ENCODE measurements at regions not wholly inside any gene's neighbourhood (a gene's known extent, or its start where the extent isn't known, plus 50 kb on each side); places are given as distances from the start of the nearest gene placed in this dataset.

DNA sequence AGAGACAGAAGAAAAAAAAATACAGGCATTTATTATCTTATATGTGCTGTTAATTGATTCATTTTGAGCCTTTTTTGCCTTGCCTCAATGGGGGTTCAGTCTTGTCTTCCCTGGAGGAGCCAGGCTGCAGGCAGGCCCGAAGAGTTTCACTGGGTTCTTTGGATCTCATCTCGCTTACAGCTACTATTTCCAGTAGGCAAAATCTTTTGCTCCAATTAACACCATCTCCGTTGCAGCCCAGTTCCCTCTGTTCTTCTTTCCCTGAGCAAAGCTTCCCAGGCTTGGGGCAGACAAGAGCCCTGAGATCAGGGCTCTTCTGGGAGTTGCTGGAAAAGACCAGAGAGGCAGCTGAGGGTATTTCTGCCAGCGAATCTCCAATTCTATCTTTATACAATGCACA lies 168.8 kb upstream of the CELF4 start:
- no peak overlapping the region for H4K8ac ChIP-seq (ENCODE audit: extremely low read depth, insufficient read depth, low read length)
- FAIRE-seq (no peak), DNase-seq (ENCODE audit: low read depth in 1 of 2, low spot score in 2 of 2) (no peak)
- H4K5ac ChIP-seq (ENCODE audit: insufficient read length, low read depth, low read length), result no peak overlapping the region
- H3K4ac ChIP-seq (replicated peaks; ENCODE audit: insufficient read length, low read depth, low read length), result no peak overlapping the region
- H2BK12ac ChIP-seq (ENCODE audit: low read depth, low read length), result no peak overlapping the region
- no peak overlapping the region for H3K4me2 ChIP-seq (ENCODE audit: insufficient read depth in 1 of 2, low read depth in 2 of 2, low read length in 2 of 2)
- H3K23ac ChIP-seq (ENCODE audit: insufficient read length), result no peak overlapping the region
- no peaks in the 10 kb centered on the region for H3K79me2 ChIP-seq (ENCODE audit: control insufficient read depth in 1 of 2, insufficient read depth in 2 of 2, low read length in 2 of 2)
- no peak overlapping the region for H3K4me3 ChIP-seq (ENCODE audit: extremely low read depth in 1 of 4, insufficient read depth in 2 of 4, low read depth in 3 of 4, low read length in 4 of 4)
- no peaks in the 10 kb centered on the region for H3K9me3 ChIP-seq (ENCODE audit: insufficient read depth in 2 of 2, low read depth in 1 of 2, low read length in 1 of 2)
- H3K36me3 ChIP-seq (ENCODE audit: control insufficient read depth in 2 of 4, insufficient read depth in 4 of 4, low read length in 3 of 4), result no peaks in the 10 kb centered on the region
- H3K4me1 ChIP-seq (replicated peaks in 1 of 4; ENCODE audit: control insufficient read depth in 3 of 4, insufficient read depth in 4 of 4, low read length in 3 of 4), result no peaks in the 10 kb centered on the region
- no peak overlapping the region for H3K9ac ChIP-seq (replicated peaks in 1 of 4; ENCODE audit: extremely low read depth in 1 of 4, low read depth in 3 of 4, low read length in 3 of 4)
- H3K27ac ChIP-seq (ENCODE audit: low read depth, low read length), result no peak overlapping the region
- H3K27me3 ChIP-seq (replicated peaks in 1 of 4; ENCODE audit: control insufficient read depth in 3 of 4, extremely low read depth in 1 of 4, insufficient read depth in 3 of 4, low read length in 3 of 4), result no peaks in the 10 kb centered on the region
- H4K91ac ChIP-seq (replicated peaks; ENCODE audit: insufficient read length, low read length), result no peak overlapping the region
- 94% methylated on average over 4 of the region's 4 CpGs; no CpG with 5 or more reads in 1 of the 2 experiments for WGBS, 2 experiments (ENCODE audit: extremely low coverage in 1 of 2, insufficient coverage in 1 of 2, insufficient read length in 1 of 2, insufficient replicate concordance in 2 of 2, low coverage in 1 of 2, low lambda C conversion rate in 2 of 2, missing lambda C conversion rate in 1 of 2)
- H3K18ac ChIP-seq (ENCODE audit: extremely low read depth, low read length), result no peak overlapping the region
- no peak overlapping the region for H3K14ac ChIP-seq (ENCODE audit: insufficient read length)
- no peak overlapping the region for H2AK5ac ChIP-seq (ENCODE audit: low read depth, low read length)
- H2BK5ac ChIP-seq (ENCODE audit: low read depth, low read length), result no peak overlapping the region
- H2AFZ ChIP-seq (ENCODE audit: low read length), result no peak overlapping the region
- POLR2A ChIA-PET (ENCODE audit: partially characterized antibody), result interaction anchor here (0.7 kb wide), 2 partner anchors 158 to 232 kb away, joined by 4 read pairs; no protein-coding TSS in a partner anchor
- no peak overlapping the region for H3K56ac ChIP-seq (replicated peaks; ENCODE audit: insufficient read length, low read depth, low read length)
- no peak overlapping the region for H2BK15ac ChIP-seq (ENCODE audit: low read length)
- H3K23me2 ChIP-seq (ENCODE audit: low read depth, low read length), result peaks cover 1% of the 10 kb centered on the region; the same call in 1 of the 2 replicates
- no peak overlapping the region for H2BK120ac ChIP-seq (replicated peaks; ENCODE audit: low read depth, low read length)
- no peak overlapping the region for H2BK20ac ChIP-seq (ENCODE audit: low read length)
- H4K20me1 ChIP-seq (replicated peaks in 1 of 2; ENCODE audit: control insufficient read depth in 1 of 2, insufficient read depth in 2 of 2, low read length in 2 of 2), result no peaks in the 10 kb centered on the region
- TF ChIP-seq SUZ12 (IDR thresholded peaks at IDR 0.05; ENCODE audit: low read length) (no peak), SP1 (IDR thresholded peaks at IDR 0.05; ENCODE audit: low read depth, low read length) (no peak), SIN3A (conservative IDR thresholded peaks at IDR 0.05 in 1 of 2, IDR thresholded peaks at IDR 0.05 in 1 of 2; ENCODE audit: low read depth in 1 of 2, low read length in 2 of 2) (no peak), TEAD4 (IDR thresholded peaks at IDR 0.05; ENCODE audit: low read depth, low read length) (no peak), BCL11A (IDR thresholded peaks at IDR 0.05; ENCODE audit: low read depth in 2 of 2, low read length in 2 of 2) (no peak)
- H3K79me1 ChIP-seq (ENCODE audit: low read depth, low read length), result no peaks in the 10 kb centered on the region
- CTCF ChIA-PET (ENCODE audit: partially characterized antibody), result interaction anchor here (0.6 to 1.5 kb wide), 5 partner anchors 9 to 520 kb away, joined by 3 to 4 read pairs (median 4); no protein-coding TSS in a partner anchor

Measured in H1 (cell line).